ENCODE measurements at regions not wholly inside any gene's neighbourhood (a gene's known extent, or its start where the extent isn't known, plus 50 kb on each side); places are given as distances from the start of the nearest gene placed in this dataset.

DNA sequence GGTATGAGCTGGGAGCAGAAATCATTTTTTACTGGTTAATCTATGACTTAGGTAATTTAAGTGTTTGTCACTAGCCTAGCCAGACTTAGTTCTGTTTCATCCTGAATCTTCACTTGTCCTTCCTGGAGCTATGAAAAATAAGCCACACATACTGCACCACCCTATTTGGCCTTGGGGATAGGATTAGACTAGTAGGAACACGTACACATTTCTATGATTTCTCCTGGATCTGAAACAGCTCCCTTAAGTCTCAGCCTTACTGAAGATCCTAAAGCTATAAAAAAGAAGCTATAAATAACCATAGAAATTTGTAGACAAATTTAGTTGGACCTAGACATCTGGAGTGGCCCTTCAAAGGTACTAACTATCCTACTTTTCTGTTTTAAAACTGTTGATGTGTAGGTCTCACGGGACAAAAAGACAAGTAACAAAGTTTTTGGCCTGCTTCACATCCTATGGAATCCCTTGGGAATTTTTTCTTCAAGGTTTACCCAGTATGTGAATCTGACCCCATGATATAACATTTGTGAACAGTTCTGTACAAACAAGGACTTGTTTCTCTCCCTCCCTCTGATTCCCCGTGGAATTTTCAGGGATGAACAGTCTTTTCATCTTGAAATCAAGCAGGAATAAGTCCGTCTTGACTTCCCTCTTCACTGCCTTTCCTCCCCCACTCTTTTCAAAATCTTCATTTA is 275.0 kb downstream of the FAM76B start:
- TF ChIP-seq, protein P1, sequence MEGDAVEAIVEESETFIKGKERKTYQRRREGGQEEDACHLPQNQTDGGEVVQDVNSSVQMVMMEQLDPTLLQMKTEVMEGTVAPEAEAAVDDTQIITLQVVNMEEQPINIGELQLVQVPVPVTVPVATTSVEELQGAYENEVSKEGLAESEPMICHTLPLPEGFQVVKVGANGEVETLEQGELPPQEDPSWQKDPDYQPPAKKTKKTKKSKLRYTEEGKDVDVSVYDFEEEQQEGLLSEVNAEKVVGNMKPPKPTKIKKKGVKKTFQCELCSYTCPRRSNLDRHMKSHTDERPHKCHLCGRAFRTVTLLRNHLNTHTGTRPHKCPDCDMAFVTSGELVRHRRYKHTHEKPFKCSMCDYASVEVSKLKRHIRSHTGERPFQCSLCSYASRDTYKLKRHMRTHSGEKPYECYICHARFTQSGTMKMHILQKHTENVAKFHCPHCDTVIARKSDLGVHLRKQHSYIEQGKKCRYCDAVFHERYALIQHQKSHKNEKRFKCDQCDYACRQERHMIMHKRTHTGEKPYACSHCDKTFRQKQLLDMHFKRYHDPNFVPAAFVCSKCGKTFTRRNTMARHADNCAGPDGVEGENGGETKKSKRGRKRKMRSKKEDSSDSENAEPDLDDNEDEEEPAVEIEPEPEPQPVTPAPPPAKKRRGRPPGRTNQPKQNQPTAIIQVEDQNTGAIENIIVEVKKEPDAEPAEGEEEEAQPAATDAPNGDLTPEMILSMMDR (conservative IDR thresholded peaks at IDR 0.05 in 1 of 2, IDR thresholded peaks at IDR 0.05 in 1 of 2; ENCODE audit: low read depth in 1 of 2, low read length in 2 of 2), result no peak
- TF ChIP-seq EZH2 (IDR thresholded peaks at IDR 0.05; ENCODE audit: low read length, missing control alignments), result no peak
